K562 (cell line): ENCODE measurements at regions not wholly inside any gene's neighbourhood (a gene's known extent, or its start where the extent isn't known, plus 50 kb on each side); places are given as distances from the start of the nearest gene placed in this dataset.
"Not testable (repeated sequence)": the region's sequence is repeated elsewhere in the genome, so short reads cannot be mapped to it uniquely, and the experiment has no call there.

Experiments
- ATAC-seq: fragments of 200-7000 bp; cut with Tn5 transposase; 3 replicates; pipeline ENCODE4 v1.9.1; 2020; ENCODE audit warnings: moderate library complexity
- BruUV-seq: library from RNA; stranded (reverse); fragments of 400-500 nt; replicated peaks from 2 replicates; lab custom pipeline; 2021; lab: Mats Ljungman, UMichigan
- CTCF ChIA-PET: fragments of 300-600 bp; formaldehyde crosslinking; extraction: SDS; loops from one replicate; lab custom pipeline; 2021; ENCODE audit warnings: low intra/inter-chr PET ratio; lab: Yijun Ruan, JAX
- POLR2A ChIA-PET: fragments of 300-600, 350-650 bp; sonication (Branson Sonifier 250); formaldehyde crosslinking; extraction: SDS; loops from one replicate; lab custom pipeline; 2021; ENCODE audit warnings: antibody characterized with exemption, inconsistent platforms; lab: Yijun Ruan, JAX
- DNase-seq, 4 experiments: peaks; one replicate each; pipeline versions ENCODE4 v3.0.0 to v3.0.0-alpha.2; 2011 to 2018; ENCODE audit warnings: low spot score in 3 of 4, mixed read lengths in 3 of 4; ENCODE audit errors: extremely low read depth in 1 of 4
- FAIRE-seq: peaks from 2 replicates; lab custom pipeline; 2011; peaks lifted over from hg19 to GRCh38; lab: Jason Lieb, UNC
- H2AFZ ChIP-seq: 2 replicates; pipeline ENCODE4 v1.6.0; 2011; ENCODE audit warnings: low read depth, low read length, control low read depth, inconsistent platforms
- H3K27ac ChIP-seq: fragments of 200-600 bp; 3 replicates; pipeline ENCODE4 v1.8.0; 2011; ENCODE audit warnings: low read depth, mild to moderate bottlenecking, control low read depth, inconsistent platforms, low read length, moderate library complexity, mixed read lengths; ENCODE audit errors: extremely low read depth
- H3K27me3 ChIP-seq, 2 experiments: fragments of 300-600 bp in 1 of 2; 2 replicates in 1 of 2; 3 replicates in 1 of 2; pipeline versions ENCODE4 v1.6.0 to v1.8.0; 2011; ENCODE audit warnings: inconsistent platforms in 2 of 2, low read length in 2 of 2, mild to moderate bottlenecking in 1 of 2, mixed read lengths in 1 of 2, moderate library complexity in 1 of 2; ENCODE audit not compliant: control insufficient read depth in 2 of 2, insufficient read depth in 2 of 2
- H3K36me3 ChIP-seq: fragments of 300-600 bp; 3 replicates; pipeline ENCODE4 v1.8.0; 2011; ENCODE audit warnings: mild to moderate bottlenecking, low read length, inconsistent platforms; ENCODE audit not compliant: control insufficient read depth, insufficient read depth
- H3K4me1 ChIP-seq, 2 experiments: fragments of 200-600 bp in 1 of 2; replicated peaks in 1 of 2; 2 replicates in 1 of 2; 3 replicates in 1 of 2; pipeline versions ENCODE4 v1.5.1 to v1.8.0; 2011; ENCODE audit warnings: inconsistent platforms in 2 of 2, low read length in 2 of 2, mild to moderate bottlenecking in 1 of 2, mixed read lengths in 1 of 2, moderate library complexity in 1 of 2; ENCODE audit not compliant: control insufficient read depth in 2 of 2, insufficient read depth in 2 of 2
- H3K4me2 ChIP-seq: 2 replicates; pipeline ENCODE4 v1.6.1; 2011; ENCODE audit warnings: low read length, control low read depth, inconsistent platforms, mixed read lengths; ENCODE audit not compliant: insufficient read depth
- H3K4me3 ChIP-seq: fragments of 200-600 bp; sonication (generic), shearing (Covaris generic); 2 replicates; pipeline ENCODE4 v1.5.1; 2016; ENCODE audit warnings: control low read depth, inconsistent platforms
- H3K79me2 ChIP-seq: fragments of 200-600 bp; 3 replicates; pipeline ENCODE4 v1.8.0; 2011; ENCODE audit warnings: low read length, inconsistent platforms; ENCODE audit not compliant: control insufficient read depth, insufficient read depth
- H3K9ac ChIP-seq, 2 experiments: 2 replicates each; pipeline versions ENCODE4 v1.6.0 to v1.6.1; 2011; ENCODE audit warnings: low read depth in 2 of 2, low read length in 2 of 2, control low read depth in 1 of 2, inconsistent platforms in 1 of 2, mild to moderate bottlenecking in 1 of 2, mixed read lengths in 1 of 2; ENCODE audit not compliant: insufficient read depth in 1 of 2
- H3K9me1 ChIP-seq: one replicate; pipeline ENCODE4 v1.6.0; 2011; ENCODE audit warnings: inconsistent platforms, mild to moderate bottlenecking, low read length, moderate library complexity; ENCODE audit not compliant: control insufficient read depth, insufficient read depth
- H3K9me3 ChIP-seq: replicated peaks from 2 replicates; pipeline ENCODE4 v1.5.1; 2011; ENCODE audit warnings: low read depth, low read length, inconsistent platforms; ENCODE audit not compliant: control insufficient read depth, insufficient read depth
- H4K20me1 ChIP-seq: replicated peaks from 2 replicates; pipeline ENCODE4 v1.6.1; 2011; ENCODE audit warnings: low read length, inconsistent platforms, mixed read lengths; ENCODE audit not compliant: control insufficient read depth, insufficient read depth
- AFF1 ChIP-seq, 2 experiments: fragments of 450-650 bp; IDR thresholded peaks; 2 replicates each; pipeline ENCODE4 v1.6.1; 2018; ENCODE audit warnings: mild to moderate bottlenecking in 2 of 2, low read depth in 1 of 2; ENCODE audit not compliant: partially characterized antibody in 2 of 2
- BCOR ChIP-seq: fragments of 450-650 bp; IDR thresholded peaks from 2 replicates; pipeline ENCODE4 v1.6.1; 2016
- HBP1 ChIP-seq: fragments of 450-650 bp; formaldehyde crosslinking; IDR thresholded peaks from 2 replicates; pipeline ENCODE4 v1.4.0; 2022; ENCODE audit warnings: missing genetic modification characterization
- MTA3 ChIP-seq: fragments of 450-650 bp; formaldehyde crosslinking; IDR thresholded peaks from 2 replicates; pipeline ENCODE4 v1.6.1; 2017; ENCODE audit warnings: mild to moderate bottlenecking, borderline replicate concordance
- POLR2H ChIP-seq: IDR thresholded peaks from 2 replicates; pipeline ENCODE4 v1.6.1; 2016; ENCODE audit warnings: missing genetic modification characterization, low read depth, mild to moderate bottlenecking, control low read depth, missing compliant biosample characterization, moderate library complexity
- RBM25 ChIP-seq: fragments of 200-400 bp; formaldehyde crosslinking; IDR thresholded peaks from 2 replicates; pipeline ENCODE4 v1.6.1; 2018; ENCODE audit warnings: low read length, low read depth, moderate library complexity; ENCODE audit not compliant: severe bottlenecking
- TAF9B ChIP-seq: fragments of 450-650 bp; IDR thresholded peaks from 2 replicates; pipeline ENCODE4 v1.6.1; 2018; ENCODE audit warnings: mild to moderate bottlenecking; ENCODE audit not compliant: partially characterized antibody
- WGBS: fragments of 100-300 bp; shearing (Covaris generic); methylation state at CpG from one replicate; pipeline ENCODE4 v1.1.6; 2016; ENCODE audit warnings: low coverage, mixed read lengths; ENCODE audit not compliant: insufficient coverage; ENCODE audit errors: missing lambda C conversion rate; 5-methylcytosine and 5-hydroxymethylcytosine counted together
- in situ Hi-C: fragments of 300-500 bp; cut with MboI; formaldehyde crosslinking; loops from 4 replicates; pipeline ENCODE4 v1.15.0; 2018; ENCODE audit warnings: inconsistent platforms, mixed read lengths
- intact Hi-C: fragments of 100-400 bp; cut with micrococcal nuclease; formaldehyde crosslinking; loops from 2 replicates; pipeline ENCODE4 v1.14.2; 2022

- TF ChIP-seq TAF9B (peak; percentile 10), HBP1 (CRISPR knock-in tag) (0 out of 2 replicates have a peak, but pooled peaks have one; percentile 23), RBM25 (peak; percentile 25), BCOR (0 out of 2 replicates have a peak, but pooled peaks have one; percentile 17), MTA3 (peak; percentile 95), AFF1 (IDR thresholded peaks at IDR 0.05; ENCODE audit: low read depth in 1 of 2, partially characterized antibody in 2 of 2) (peak in 1 of 2 experiments; percentile 54), POLR2H (tag) (peak; percentile 79)
Observed at GRCh38 chrX:125154288-125155257, 165.1 kb upstream of the TEX13C start (continued).

- H3K4me1 ChIP-seq, H3K4me3 ChIP-seq, CTCF ChIA-PET, H3K36me3 ChIP-seq, DNase-seq, H3K4me2 ChIP-seq, in situ Hi-C loops, H3K9me3 ChIP-seq, H3K9ac ChIP-seq, H3K9me1 ChIP-seq, intact Hi-C loops, FAIRE-seq, H3K27me3 ChIP-seq, H4K20me1 ChIP-seq, ATAC-seq, BruUV-seq: not testable (repeated sequence)
- peak overlapping the region; percentile 77 for H2AFZ ChIP-seq
- 0 out of 3 replicates have a peak overlapping the region, but pooled peaks have one; percentile 59 for H3K27ac ChIP-seq
- POLR2A ChIA-PET, result interaction anchor here (0.6 to 1.6 kb wide), 5 partner anchors 8 to 272 kb away, joined by 3 read pairs; no protein-coding TSS in a partner anchor
- 82% methylated on average over 5 of the region's 41 CpGs for WGBS
- peaks cover 40% of the 10 kb centered on the region for H3K79me2 ChIP-seq
Observed at GRCh38 chrX:125155296-125156033, 164.2 kb upstream of the TEX13C start.
